HG02623 (cell line): ENCODE measurements at regions not wholly inside any gene's neighbourhood (a gene's known extent, or its start where the extent isn't known, plus 50 kb on each side); places are given as distances from the start of the nearest gene placed in this dataset.

Experiments
- ATAC-seq: cut with Tn5 transposase; IDR thresholded peaks from one replicate; pipeline ENCODE4 v1.9.1; 2021; ENCODE audit warnings: moderate library complexity; ENCODE audit not compliant: unreplicated experiment

DNA sequence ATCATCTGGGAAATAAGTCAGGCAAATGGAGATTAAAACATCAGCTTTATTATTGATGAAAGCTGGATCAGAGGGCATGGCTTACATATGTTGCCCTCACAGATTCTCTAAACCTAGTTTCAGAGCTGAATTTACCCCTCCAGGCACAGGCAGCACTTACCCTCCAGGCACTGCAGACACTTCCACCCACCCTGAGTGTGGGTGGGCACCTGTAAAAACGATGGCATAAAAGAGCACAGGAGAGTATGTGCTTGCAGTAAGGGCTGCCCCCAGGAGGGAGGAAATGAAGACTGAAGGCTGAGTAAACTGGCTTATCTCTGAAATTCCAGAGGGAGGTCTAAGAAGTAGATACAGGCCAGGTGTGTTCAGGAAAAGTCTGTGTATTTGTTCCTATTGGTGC is 185.0 kb upstream of the HTR2A start:
- ATAC-seq, result no peak

- no peak for ATAC-seq
These were observed 184.4 kb upstream of the HTR2A start for GRCh38 chr13:47081246-47081645.

GRCh38 chr13:47080621-47081020 is 183.8 kb upstream of the HTR2A start:
- ATAC-seq, result no peak

DNA sequence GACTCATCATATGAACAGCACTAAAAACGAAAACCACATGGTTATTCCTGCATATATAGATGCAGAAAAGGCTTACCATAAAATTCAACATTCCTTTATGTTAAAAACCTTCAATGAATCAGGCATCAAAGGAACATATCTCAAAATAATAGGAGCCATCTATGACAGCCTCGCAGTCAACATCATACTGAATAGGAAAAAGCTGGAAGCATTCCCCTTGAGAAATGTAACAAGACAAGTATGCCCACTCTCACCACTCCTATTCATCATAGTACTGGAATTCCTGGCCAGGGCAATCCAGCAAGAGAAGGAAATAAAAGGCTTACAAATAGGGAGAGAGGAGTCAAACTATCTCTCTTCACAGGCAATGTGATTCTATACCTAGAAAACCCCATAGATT is 179.6 kb upstream of the HTR2A start:
- no peak for ATAC-seq

DNA sequence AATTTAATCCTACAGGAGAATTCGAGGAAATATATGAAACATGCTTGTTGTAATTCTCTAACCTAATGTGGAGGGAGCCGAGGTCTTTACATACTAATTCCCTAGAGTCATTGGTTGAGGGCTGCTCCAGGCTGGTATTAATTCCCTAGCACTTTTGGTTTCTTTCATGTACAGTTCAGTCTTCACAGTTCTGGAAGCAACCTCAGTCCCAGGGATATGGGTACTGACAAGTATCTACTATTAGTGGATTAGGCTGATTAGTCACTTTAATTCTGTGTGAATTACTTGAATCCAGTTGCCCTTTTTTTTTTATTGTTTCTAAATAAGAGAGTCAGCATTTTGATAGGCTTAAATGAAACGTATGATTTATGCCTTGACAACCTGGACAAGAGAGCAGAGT is 172.3 kb upstream of the HTR2A start:
- ATAC-seq, result no peak

- no peak for ATAC-seq
These were observed 170.5 kb upstream of the HTR2A start for GRCh38 chr13:47067306-47067705.

GRCh38 chr13:47066226-47066625 is 169.4 kb upstream of the HTR2A start:
- no peak for ATAC-seq

DNA sequence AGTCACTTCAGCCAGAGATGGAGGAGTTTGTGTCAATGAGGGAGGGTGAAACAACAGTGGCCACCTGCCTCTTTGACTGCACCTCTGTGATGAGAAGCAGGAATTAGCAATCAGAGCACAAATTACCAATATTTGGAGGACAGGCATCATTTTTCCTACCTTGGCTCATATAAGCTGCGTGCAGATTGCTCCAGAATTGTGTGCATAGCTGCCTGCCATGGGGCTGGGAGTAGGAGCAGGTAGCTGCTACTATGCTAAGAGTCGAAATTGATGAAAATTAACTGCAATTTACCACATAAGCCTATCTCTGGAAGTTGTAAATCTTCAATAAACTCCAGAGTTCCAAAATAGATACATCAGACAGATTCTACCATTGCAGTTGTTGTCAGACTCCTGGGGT is 167.5 kb upstream of the HTR2A start:
- no peak for ATAC-seq

GRCh38 chr13:47049276-47049989 is 152.6 kb upstream of the HTR2A start:
- no peak for ATAC-seq

DNA sequence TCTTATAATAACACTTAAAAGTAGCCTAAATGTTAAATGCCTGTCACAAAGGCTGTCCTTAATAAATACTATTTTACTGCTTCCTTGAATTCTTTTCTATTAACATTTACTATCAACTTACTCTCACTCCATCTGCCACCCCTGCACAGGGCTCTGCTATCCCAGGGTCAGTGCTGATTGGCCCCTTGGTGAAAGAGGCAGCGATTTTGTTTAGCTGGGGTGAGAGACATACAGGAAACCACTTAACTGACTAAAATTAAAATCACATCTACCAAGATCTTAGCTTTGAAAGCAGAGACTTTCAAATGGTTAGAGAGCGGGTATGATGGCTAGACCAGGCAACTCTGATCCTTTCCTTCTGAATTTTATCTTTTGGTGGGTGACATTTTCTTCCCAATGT is 149.9 kb upstream of the HTR2A start:
- no peak for ATAC-seq

GRCh38 chr13:47044842-47045241 is 148.0 kb upstream of the HTR2A start:
- ATAC-seq, result no peak

- ATAC-seq, result no peak
These were observed 142.3 kb upstream of the HTR2A start for GRCh38 chr13:47039106-47039505.

- ATAC-seq, result no peak
These were observed 141.3 kb upstream of the HTR2A start for GRCh38 chr13:47038188-47038587.

- peak; percentile 99 for ATAC-seq
These were observed 139.6 kb upstream of the HTR2A start for GRCh38 chr13:47036294-47037008.

- no peak for ATAC-seq
These were observed 136.4 kb upstream of the HTR2A start for GRCh38 chr13:47033216-47033615.

- ATAC-seq, result no peak
These were observed 131.1 kb upstream of the HTR2A start for GRCh38 chr13:47027780-47028437.

GRCh38 chr13:47025791-47026447 is 129.1 kb upstream of the HTR2A start:
- ATAC-seq, result no peak

- no peak for ATAC-seq
These were observed 123.1 kb upstream of the HTR2A start for GRCh38 chr13:47019977-47020376.

- no peak for ATAC-seq
These were observed 120.6 kb upstream of the HTR2A start for GRCh38 chr13:47017476-47017875.

- ATAC-seq, result no peak
These were observed 111.5 kb upstream of the HTR2A start for GRCh38 chr13:47008318-47008717.

- no peak for ATAC-seq
These were observed 109.0 kb upstream of the HTR2A start for GRCh38 chr13:47005756-47006414.
